Neural crest cell (in vitro differentiated cells): ENCODE measurements at regions not wholly inside any gene's neighbourhood (a gene's known extent, or its start where the extent isn't known, plus 50 kb on each side); places are given as distances from the start of the nearest gene placed in this dataset.

Experiments used
- DNase-seq: peaks from one replicate; pipeline ENCODE4 v3.0.0; 2021; ENCODE audit warnings: low read depth, mixed read lengths, low spot score
- H3K27ac Mint-ChIP-seq: one replicate; pipeline ENCODE4 v1.8.0; 2021; ENCODE audit warnings: mild to moderate bottlenecking, mixed read lengths; ENCODE audit not compliant: unreplicated experiment
- H3K27me3 Mint-ChIP-seq: 2 replicates; pipeline ENCODE4 v1.8.0; 2021; ENCODE audit warnings: low read depth, mild to moderate bottlenecking, mixed read lengths
- H3K36me3 Mint-ChIP-seq: 2 replicates; pipeline ENCODE4 v1.8.0; 2021; ENCODE audit warnings: low read depth, mild to moderate bottlenecking, mixed read lengths
- H3K4me1 Mint-ChIP-seq: 2 replicates; pipeline ENCODE4 v1.8.0; 2021; ENCODE audit warnings: mixed read lengths
- H3K4me3 Mint-ChIP-seq: one replicate; pipeline ENCODE4 v1.8.0; 2021; ENCODE audit warnings: mild to moderate bottlenecking, mixed read lengths
- H3K9me3 Mint-ChIP-seq: 2 replicates; pipeline ENCODE4 v1.8.0; 2021; ENCODE audit warnings: mixed read lengths
- CTCF ChIP-seq: fragments of 200-600 bp; sonication (generic); conservative IDR thresholded peaks from 2 replicates; pipeline ENCODE4 v1.5.0; 2021; ENCODE audit warnings: antibody characterized with exemption, mild to moderate bottlenecking

- no peaks in the 10 kb centered on the region for H3K36me3 Mint-ChIP-seq
- TF ChIP-seq CTCF = no peak
- H3K9me3 Mint-ChIP-seq = no peaks in the 10 kb centered on the region
- H3K27ac Mint-ChIP-seq = peak overlapping the region; percentile 91
- no peak overlapping the region for H3K4me3 Mint-ChIP-seq
- no peak for DNase-seq
- peaks cover 81% of the 10 kb centered on the region for H3K4me1 Mint-ChIP-seq
- H3K27me3 Mint-ChIP-seq = peaks cover 6% of the 10 kb centered on the region
These were observed 82.0 kb upstream of the NKD1 start for GRCh38 chr16:50466170-50466569.

DNA sequence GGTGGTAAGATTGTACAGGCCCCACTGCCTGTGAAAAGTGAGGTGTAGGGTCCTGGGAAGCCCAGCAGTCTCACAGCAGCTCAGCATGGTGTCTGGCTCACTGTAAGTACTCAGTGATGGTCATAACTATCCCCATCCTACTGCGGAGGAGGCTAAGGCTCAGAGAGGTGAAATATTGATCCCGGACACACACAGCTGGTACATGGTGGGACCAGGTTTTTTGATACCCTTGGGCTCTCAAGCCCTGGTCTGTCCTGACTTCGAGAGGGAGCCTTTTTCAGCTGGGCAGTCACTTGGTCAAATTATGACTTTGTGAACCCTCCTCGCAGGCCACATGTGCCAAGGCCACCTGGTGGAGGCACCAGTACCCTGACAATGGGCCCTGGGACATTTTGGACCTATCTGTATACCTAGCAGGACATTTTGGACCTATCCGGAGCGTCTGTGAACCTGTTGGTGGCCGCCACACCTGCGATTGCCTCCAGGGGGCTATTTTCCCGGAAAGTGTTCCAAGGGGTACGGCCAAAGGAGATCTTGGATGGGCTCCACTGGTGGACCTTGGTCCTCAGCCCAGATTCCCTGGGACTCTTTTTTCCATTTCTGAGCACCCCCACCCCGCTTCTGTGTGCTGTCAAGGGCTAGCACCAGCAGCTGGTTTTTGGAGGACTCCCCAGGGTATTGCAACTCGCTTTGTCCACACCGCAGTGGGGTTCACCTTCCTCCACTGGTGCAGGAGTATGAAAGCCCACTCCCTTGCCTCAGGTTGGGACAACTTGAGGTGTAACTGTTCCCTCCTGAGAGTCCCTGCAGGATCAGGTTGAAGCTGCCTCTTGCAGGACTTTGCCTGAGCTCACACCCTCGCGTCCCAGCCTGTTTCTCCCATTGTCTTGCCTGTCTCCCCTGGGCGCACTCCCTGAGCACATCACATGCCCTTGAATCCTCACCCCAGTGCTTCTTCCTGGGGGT is 83.6 kb upstream of the NKD1 start:
- Mint-ChIP-seq H3K9me3 (no peaks in the 10 kb centered on the region), H3K4me3 (peak overlapping the region; percentile 1), H3K4me1 (peaks cover 75% of the 10 kb centered on the region), H3K27me3 (peaks cover 9% of the 10 kb centered on the region), H3K27ac (no peak overlapping the region), H3K36me3 (no peaks in the 10 kb centered on the region)
- no peak for DNase-seq
- peak; percentile 48 for TF ChIP-seq CTCF

GRCh38 chr16:50463581-50464324 is 84.4 kb upstream of the NKD1 start:
- Mint-ChIP-seq H3K27me3 (peaks cover 12% of the 10 kb centered on the region), H3K4me3 (peak overlapping the region; percentile 67), H3K9me3 (no peaks in the 10 kb centered on the region), H3K36me3 (no peaks in the 10 kb centered on the region), H3K4me1 (peaks cover 74% of the 10 kb centered on the region), H3K27ac (no peak overlapping the region)
- DNase-seq = no peak
- no peak for TF ChIP-seq CTCF

DNA sequence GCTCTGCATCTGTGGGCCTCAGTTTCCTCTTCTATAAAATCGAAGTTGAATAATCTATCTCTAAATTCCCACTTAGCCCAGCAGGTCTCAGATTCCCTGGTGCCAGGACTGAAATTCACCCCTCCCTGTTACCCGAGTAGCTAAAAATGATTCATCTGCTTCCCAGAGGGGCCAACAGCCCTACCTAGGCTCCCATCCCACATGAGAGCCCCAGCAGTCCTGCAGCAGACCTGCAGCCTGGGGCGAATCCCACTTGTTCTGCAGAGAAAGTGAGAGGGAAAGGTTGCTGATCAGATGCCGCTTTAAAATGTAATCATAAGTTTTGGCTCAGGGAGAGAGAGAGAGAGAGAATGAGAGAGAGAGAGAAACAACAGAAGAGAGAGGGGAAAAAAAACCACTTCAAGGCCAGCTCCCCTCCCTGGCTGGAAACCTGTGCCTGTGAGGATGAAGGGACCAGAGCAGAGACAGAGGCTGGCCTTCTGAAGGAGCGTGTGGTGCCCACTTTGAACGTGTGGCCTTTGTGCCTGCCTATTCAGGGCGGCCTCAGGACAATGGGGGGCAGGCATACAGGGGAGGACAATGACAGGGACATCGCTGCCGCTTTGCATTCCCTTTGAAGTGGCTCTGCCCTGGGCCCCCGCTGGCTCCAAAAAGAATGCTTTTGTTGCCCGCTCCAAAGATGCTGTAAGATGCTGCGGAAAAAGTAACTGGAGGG is 85.2 kb upstream of the NKD1 start:
- Mint-ChIP-seq H3K27ac (peak overlapping the region; percentile 65), H3K4me1 (peaks cover 76% of the 10 kb centered on the region), H3K9me3 (no peaks in the 10 kb centered on the region), H3K36me3 (no peaks in the 10 kb centered on the region), H3K27me3 (peaks cover 13% of the 10 kb centered on the region), H3K4me3 (peak overlapping the region; percentile 67)
- no peak for TF ChIP-seq CTCF
- DNase-seq = peak; percentile 25

GRCh38 chr16:50461400-50461760 is 86.8 kb upstream of the NKD1 start:
- H3K9me3 Mint-ChIP-seq = no peaks in the 10 kb centered on the region
- DNase-seq = no peak
- H3K36me3 Mint-ChIP-seq = no peaks in the 10 kb centered on the region
- no peak overlapping the region for H3K27ac Mint-ChIP-seq
- no peak overlapping the region for H3K4me3 Mint-ChIP-seq
- H3K27me3 Mint-ChIP-seq = peaks cover 14% of the 10 kb centered on the region
- peaks cover 77% of the 10 kb centered on the region for H3K4me1 Mint-ChIP-seq
- no peak for TF ChIP-seq CTCF
